HG03108 (cell line): ENCODE measurements at regions not wholly inside any gene's neighbourhood (a gene's known extent, or its start where the extent isn't known, plus 50 kb on each side); places are given as distances from the start of the nearest gene placed in this dataset.

Source experiments
- ATAC-seq: cut with Tn5 transposase; IDR thresholded peaks from one replicate; pipeline ENCODE4 v1.9.1; 2021; ENCODE audit warnings: moderate library complexity; ENCODE audit not compliant: unreplicated experiment

- no peak for ATAC-seq
Measured at GRCh38 chr1:29712284-29712651, 475.9 kb downstream of the PTPRU start.

- ATAC-seq: peak; percentile 49
Measured at GRCh38 chr1:29711582-29712283, 475.4 kb downstream of the PTPRU start.

GRCh38 chr1:29709704-29710280, 473.5 kb downstream of the PTPRU start:
- ATAC-seq: no peak

GRCh38 chr1:29708796-29709703, 472.7 kb downstream of the PTPRU start:
- no peak for ATAC-seq

DNA sequence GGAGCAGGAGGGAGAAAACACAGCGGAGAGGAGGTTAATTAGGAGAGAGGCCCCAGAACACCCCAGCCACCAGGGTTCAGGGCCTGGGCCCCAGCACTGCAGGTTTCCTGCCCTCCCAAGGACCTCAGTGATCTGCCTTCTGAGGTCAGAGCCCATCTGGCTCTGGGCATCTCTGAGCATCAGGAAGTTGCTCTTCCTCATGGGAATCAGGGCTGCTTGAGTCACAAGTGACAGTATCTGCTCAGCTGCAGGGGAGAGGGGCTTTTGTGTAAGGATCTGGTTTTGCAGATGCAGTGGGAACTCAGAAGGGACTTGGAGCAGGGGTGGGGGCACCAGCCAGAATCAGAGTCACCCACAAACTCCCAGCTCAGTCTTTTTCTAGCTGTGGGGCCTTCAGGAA, 472.1 kb downstream of the PTPRU start:
- no peak for ATAC-seq

DNA sequence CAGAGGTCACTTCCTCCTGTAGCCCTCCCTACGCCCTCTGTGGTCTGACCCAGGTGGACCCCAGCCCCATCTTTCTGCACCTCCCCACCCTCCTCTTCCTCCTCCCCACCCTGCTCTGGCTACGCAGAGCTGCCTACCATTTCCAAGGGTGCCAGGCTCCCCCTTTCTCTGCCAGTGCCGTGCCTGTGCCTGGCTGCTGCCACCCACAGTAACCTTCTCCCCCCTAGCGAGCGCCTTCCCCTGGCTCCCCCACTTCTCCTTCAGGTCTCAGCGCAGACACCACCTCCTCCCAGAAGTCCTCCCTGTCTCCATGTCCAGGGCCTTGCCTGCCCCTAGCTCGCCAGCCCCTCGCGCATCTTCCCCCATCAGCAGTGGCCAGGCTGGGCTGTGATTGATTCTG, 471.5 kb downstream of the PTPRU start:
- no peak for ATAC-seq

GRCh38 chr1:29706936-29707335, 470.6 kb downstream of the PTPRU start:
- ATAC-seq: no peak

DNA sequence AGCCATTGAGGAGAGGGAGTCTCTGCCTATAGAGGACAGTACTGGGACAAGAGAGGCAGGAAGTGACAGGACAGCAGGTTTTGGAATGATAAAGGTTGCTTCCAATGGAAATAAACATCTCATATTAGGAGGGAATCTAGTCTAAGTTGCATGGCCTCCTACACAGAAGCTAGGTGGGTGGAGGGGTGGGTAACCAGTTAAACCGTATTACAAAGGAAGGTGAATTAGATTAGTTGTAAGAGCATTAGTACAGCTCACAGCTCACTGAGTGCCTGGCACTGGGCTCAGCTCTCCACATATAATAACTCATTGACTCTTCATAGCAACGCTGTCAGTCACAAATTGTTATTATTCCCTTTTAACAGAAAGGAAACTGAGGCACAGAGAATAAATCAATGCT, 468.1 kb downstream of the PTPRU start:
- no peak for ATAC-seq

DNA sequence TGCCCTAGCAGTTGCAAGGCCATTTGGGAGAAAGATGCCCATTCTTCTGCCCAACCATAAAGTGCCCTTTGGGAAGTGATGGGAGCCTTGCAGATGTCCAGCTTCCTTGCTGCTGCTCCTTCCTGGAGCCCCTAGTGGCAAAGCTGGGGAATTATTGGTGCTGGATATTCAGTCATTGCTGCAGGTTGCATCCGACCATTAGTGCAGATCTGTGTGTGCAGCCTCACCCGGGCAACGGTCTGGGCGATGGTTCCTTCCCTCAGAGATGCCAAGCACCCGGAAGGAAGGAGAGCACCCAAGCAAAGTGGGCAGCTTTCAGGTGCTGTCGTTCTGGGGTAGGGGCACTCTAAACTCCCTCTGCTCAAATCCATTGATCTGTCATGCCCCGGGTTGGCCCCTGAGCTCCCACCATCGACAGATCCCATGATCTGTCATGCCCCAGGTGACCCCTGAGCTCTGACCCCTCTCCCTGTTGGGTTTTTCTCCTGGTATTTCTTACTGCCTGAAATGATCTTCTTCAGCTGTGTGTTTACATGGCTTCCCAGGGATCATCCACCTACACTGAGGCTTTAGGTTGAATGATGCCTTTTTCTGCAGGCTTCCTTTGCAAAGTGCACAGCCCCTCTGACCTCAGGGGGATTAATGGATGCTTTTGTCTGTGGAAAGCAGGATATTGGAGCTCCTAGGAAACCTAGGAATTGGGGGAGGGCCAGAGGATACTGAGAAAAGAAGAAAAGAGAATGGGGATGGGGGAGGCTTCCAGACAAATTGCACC, 467.5 kb downstream of the PTPRU start:
- no peak for ATAC-seq

- no peak for ATAC-seq
Measured at GRCh38 chr1:29700491-29700890, 464.2 kb downstream of the PTPRU start.

GRCh38 chr1:29698626-29699025, 462.3 kb downstream of the PTPRU start:
- ATAC-seq: no peak

- no peak for ATAC-seq
Measured at GRCh38 chr1:29698033-29698432, 461.7 kb downstream of the PTPRU start.

DNA sequence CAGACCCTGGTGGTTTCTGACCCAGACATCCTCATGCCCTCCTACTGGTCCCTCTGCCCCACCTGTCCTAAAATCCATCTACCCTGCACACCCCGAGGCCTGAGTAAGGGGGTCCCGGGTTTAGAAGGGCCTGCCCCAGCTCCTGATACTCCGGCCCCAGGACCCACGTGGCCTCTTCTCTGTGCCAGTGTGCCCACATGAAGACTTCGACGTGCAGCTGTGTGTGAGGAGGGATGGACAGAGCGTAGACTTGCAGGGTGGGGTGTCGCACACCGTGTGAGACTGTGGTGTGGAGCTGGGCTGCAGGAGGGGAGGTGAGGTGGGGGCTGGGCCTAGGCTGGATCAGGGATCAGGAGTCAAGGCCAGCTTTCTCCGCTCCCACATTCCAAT, 461.1 kb downstream of the PTPRU start:
- ATAC-seq: no peak

- ATAC-seq: no peak
Measured at GRCh38 chr1:29696656-29697390, 460.5 kb downstream of the PTPRU start.

DNA sequence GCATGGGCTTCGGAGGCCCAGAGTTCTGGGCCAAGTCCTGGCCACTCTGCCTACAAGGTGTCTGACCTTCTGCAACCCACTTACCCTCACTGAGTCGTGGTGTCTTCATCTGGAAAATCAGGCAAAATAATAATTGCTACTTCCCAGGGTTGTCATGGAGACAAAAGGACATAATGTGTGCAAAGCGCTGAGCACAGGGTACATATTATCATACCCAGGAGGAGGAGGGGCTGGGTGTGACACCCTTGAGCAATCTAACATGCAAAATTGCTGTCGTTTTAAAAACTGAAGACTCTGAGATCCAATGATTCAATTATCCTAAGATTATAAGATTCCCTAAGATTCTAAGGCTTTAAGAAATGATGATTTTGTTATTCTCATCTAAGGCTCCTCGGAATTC, 459.5 kb downstream of the PTPRU start:
- no peak for ATAC-seq

GRCh38 chr1:29695036-29695435, 458.7 kb downstream of the PTPRU start:
- ATAC-seq: no peak

GRCh38 chr1:29691499-29691898, 455.2 kb downstream of the PTPRU start:
- no peak for ATAC-seq

DNA sequence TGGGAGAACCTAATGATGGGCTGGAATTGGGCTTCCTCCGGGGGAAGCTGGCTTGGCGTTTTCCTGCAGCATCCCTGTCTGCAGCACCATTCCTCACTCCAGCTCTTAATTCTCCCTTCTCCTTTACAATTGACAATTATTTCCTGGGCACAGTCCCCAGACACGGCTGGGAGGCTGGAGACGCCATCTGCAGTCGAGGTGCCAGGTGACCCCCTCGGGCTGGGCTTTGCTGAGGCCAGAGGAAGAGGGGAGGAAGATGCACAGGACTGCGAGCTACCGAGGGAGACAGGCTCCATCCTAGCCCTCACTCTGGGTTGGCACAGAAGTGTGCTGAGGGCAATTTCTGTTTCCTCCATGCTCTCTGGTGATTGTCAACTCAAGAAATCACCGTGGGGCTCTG, 453.8 kb downstream of the PTPRU start:
- ATAC-seq: no peak

DNA sequence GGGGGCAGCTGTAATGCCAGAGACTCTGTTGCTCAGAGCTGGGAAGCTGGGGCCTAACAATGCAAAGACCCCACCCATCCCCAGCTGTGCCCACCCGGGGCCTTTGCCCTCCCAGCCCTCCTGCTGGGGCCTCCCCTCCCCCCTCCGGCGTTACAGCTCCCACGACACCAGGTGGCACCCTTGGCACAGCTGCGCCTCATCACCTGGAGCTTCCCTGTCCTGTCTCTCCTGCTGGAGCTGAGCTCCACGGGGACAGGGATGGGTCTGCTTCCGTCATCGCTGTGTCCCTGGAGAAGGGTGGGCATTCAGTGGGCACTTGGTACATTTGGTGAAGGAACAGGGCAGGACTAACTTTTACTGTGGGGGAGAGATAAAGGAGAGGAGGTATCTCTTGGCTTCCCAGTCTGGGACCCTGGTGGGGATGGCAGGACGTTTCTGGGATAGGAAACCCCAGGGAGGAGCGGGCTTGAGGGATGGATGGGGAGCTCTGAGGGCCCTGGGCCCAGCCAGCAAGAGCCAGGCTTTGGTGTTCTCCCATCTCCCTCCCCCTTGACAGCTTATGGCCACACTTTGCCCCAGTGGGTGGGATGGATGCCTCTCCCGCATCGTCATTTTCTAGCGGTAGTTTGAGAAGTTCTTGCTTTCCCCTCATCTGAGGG, 453.2 kb downstream of the PTPRU start:
- no peak for ATAC-seq
